GM19328 (cell line): ENCODE measurements at regions not wholly inside any gene's neighbourhood (a gene's known extent, or its start where the extent isn't known, plus 50 kb on each side); places are given as distances from the start of the nearest gene placed in this dataset.

Experiments
- ATAC-seq: cut with Tn5 transposase; IDR thresholded peaks from one replicate; pipeline ENCODE4 v1.9.1; 2021; ENCODE audit warnings: mild to moderate bottlenecking, moderate library complexity; ENCODE audit not compliant: unreplicated experiment

DNA sequence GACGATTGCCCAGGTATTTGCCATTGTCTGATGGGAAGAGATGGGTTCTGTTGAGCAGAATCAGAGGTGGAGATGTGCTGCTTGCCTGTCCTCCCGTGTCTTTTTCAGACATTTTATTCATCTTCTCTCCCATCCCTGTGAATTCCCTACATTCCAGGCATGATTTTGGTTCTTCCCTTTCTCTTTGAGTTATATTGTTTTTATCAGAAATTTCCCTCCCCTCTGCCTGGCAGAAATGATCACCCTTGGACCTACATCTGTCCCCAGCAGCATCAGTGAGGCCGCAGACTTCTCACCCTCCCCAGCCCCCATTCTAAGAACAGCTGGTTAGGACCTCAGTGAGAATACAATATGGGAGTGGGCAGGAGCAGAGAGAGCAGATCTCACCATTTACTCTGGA is 640.2 kb downstream of the CCDC171 start:
- no peak for ATAC-seq

DNA sequence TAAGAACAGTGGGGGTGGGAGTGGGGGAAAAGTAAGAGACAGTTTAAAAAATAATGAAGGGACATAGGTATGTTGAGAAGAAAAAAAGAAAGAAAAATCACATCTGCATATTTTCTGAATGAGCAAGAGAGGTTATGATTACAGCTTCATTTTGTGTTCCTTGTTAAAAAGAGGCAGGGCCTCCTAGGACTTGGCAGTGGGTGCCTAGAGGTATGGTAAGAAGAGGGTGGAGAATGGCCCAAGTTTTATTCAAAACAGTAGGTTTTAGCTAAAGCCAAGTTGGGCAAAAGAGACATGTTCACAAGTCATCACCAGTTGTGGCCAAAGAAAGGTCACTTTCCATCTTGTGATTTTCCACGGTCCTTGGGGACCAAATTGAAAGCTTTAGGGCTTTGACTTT is 643.4 kb downstream of the CCDC171 start:
- ATAC-seq, result no peak

DNA sequence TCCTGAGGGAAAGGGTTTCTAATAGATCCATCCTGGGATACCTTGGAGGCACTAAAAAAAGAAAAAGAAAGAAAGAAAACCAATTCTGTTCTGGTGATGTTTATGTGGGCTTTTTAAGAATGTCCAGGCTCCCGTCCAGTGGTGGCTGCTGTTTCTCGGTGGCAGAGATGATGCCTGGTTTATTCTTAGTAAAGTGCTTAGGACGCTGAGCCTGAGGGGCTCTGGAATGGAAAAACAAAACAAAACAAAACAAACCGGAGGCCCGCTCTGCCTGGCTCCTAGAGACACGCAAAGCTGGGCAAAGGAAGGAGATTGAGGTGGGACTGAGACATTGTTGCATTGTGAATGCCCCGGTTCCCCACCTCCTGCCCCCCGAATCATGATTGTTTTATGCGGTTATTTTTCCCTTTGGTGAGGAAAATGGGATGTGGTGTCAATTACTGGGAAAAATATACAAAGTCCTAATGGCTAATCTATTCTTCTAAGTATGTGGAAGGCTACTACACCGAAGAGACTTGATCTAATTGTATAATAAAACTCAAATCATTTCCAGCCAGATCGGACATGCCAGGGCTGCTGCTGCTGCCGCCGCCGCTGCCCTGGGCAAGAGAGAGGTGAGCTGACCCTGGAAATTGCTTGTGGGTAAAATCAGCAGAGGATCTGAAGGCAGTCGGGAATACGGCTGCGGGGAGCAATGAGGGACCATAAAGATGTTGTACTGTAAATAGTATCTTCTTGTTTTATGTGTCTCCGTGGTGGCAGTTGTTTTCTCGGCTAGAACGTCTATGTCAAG is 644.9 kb downstream of the CCDC171 start:
- ATAC-seq, result no peak

DNA sequence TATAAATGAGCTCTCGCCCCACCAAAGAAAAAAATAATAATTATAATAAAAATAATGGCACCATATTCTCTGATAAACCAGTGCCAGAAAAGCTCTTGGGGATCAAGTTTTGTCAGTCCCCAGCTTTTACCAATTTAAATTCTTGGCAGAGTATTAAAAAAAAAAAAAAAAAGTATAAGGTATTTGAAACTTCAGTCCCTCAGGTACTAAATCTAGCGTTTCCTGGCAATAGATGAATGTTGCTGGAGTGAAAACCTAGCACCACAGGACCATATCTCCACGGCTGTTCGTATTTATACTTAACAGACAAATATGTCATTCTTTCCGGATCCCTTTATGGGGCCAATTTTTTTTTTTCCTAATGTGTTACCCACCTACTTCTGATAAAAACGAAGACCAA is 646.2 kb downstream of the CCDC171 start:
- no peak for ATAC-seq

DNA sequence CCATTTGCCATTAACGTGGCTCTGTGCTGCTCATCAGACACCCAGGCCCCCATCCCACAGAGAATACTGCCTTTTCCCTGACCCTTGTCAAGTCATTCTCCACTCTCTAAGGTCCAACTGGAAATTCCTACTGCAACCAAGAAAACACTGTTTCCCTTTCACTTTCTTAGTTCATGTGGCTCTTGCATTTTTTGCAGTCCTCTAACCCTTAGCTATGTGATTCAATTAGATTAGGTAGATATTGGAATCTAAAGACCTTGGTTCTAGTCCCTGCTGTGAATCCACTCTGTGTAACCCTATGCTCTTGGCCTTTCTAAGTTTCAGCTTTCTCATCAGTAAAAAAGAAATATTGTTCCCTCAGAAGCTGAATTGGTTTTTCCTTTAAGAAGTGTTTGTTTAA is 649.4 kb downstream of the CCDC171 start:
- ATAC-seq, result no peak

DNA sequence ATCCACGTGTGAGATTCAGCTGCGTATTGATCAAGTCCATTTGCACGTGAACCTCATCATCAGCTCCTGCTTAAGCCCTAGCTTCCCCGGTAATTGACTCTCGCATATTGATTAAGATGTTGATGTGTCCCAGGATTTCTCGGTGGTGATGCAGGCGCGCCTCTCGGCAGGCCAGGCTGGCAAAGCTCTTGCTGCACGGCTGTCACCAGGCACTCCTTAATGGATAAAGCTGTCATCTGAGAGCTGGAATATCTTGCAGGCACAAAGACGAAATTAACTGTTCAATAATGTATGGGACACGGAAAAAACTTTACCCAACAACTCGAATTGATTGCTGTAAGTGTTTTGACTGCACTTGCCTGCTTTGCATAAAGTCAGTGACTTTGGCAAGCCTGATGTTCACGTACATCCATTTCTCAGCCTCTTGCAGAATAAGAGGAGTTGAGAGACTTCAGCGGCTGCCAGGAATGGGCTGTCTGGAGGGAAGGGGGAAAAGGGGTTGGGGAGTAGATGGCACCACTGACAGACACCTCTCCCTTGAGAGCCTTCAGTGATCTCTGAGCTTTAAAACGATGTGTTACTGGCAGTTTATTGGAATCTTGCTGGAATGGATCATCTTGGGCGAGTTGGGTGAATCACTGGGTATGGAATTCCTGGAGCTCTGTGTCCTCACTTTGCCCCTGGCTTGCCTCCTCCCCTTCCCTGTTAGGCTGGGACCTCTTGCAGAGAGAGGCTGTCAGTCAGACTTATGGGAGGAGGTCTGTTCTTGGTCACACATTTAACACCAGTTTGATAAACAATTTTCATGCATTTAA is 650.3 kb downstream of the CCDC171 start:
- ATAC-seq, result no peak

DNA sequence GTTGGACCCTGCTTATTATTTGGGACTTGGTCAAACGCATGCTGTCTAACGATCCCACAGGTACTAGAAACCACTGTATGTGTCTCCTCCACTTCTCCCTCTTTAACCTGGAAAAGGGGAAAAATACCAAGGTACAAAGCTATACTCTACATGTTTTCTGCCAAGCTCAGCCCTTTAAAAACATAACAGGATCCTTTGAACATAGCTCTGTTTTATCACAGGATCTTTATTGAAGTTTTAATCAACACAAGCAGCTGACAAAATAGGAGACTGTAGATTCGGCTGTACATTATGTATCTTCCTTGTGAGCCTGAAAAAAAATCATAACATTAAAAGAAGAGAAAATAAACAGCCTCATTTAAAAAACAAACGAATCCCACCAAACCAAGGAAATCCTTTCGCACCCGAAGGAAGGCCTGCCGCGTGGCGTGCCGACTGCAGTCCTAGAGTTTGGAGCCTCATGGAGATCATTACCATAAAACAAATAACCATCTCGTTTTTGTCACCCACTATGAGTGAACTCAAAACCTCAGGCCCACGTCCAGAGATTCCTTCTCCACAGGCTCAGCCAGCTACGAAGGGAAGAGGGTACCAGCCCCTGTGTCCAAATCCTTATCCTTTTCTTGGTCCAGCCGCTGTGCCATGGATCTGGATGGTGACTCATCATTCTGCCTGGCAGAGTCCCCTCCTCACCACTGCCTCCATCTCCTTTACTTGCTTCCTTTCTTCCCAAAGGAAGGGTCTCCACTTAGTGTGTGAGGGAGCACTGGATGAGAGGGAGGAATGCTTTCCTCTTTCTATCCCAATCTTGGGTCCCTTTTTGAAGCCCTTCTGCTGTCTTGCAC is 651.1 kb downstream of the CCDC171 start:
- no peak for ATAC-seq

DNA sequence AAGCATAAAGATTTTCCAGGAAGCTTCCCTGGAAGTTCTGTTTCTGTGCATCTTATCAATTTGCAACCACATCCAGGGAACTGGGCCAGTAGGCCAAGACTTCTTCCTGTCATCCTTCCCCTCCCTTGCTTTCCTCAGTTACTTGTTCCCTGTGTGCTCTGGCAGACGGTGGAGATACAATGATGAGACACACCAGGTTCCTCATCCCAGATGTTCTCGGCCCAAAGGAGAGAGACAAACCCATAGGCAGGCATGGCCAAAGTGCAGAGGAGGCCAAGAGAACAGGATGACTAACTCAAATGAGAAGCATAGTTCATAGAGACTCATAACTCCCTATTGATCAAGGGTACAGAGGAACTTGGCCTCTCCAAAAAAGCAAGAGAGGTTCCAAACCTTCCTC is 652.6 kb downstream of the CCDC171 start:
- no peak for ATAC-seq

DNA sequence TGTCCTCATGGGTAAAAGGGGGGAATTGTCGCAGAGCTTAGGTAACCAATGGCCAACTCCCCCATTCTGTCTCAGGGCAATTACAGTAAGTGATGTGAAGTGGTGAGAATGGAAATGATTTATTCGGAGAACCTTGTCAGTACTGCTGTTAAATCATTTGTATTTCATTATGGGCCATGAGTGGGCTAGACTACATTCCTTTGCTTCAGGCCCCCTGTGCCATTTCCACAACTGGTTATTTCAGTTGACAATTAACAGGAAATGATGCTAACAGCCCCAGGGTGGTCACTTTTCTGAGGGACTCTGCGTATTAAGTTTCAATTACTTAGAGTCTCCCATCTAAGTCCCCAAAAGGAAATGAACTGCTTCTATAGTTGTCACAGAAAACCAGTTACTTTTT is 653.7 kb downstream of the CCDC171 start:
- ATAC-seq, result no peak

DNA sequence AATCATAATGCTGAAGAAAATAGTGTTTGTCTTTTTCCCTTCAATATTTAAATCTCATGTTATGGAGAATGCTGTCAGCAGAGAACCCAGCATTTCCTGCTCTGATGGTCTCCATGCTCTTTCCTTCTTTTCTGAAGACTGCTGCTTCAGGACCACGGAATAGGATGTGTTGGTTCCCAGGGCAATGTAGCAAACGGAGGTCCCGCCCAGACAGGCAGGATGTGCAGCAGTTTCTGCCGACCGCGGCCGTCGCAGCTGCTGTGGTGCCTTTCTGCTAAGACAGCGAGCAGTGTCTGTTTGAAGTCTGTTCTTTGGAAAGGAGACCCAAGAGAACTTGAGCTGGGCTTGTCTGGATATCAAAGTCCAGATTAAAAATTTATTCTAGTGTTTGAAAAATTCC is 654.3 kb downstream of the CCDC171 start:
- no peak for ATAC-seq

DNA sequence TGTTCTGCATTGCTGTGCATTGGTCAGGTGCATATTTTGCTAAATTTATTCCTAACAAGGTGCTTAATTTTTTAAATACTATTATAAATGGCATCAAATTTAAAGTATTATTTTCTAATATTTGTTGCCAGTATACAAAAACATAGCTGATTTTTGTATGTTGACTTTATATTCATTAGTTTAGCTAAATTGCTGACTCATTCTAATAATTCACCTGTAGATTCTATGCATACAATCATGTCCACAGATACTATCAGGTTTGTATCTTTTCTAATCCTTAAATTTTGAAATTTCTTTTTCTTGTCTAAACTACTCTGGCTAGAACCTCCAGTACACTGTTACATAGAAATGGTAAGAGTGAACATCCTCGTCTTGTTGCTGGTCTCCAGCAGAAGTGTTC is 657.6 kb downstream of the CCDC171 start:
- ATAC-seq, result no peak

DNA sequence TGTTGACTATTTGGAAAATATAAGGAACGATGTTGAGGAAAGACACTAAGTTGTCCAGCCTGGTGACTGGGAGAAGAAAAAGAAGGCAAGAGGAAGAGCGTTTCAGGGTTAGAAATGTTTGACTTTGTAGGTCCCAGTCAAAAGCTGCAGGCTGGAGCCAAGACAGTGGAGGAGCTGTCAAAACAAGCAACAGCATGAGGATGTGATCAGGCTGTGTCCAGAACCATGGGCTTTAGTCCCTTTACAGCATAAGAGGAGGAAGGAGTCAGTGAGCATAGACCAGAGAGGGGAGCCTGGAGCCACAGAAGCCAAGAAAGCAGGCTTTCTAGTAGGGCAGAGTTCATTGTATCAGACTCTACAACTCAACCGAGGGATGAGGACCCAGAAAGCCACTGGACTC is 658.5 kb downstream of the BNC2 start:
- no peak for ATAC-seq

DNA sequence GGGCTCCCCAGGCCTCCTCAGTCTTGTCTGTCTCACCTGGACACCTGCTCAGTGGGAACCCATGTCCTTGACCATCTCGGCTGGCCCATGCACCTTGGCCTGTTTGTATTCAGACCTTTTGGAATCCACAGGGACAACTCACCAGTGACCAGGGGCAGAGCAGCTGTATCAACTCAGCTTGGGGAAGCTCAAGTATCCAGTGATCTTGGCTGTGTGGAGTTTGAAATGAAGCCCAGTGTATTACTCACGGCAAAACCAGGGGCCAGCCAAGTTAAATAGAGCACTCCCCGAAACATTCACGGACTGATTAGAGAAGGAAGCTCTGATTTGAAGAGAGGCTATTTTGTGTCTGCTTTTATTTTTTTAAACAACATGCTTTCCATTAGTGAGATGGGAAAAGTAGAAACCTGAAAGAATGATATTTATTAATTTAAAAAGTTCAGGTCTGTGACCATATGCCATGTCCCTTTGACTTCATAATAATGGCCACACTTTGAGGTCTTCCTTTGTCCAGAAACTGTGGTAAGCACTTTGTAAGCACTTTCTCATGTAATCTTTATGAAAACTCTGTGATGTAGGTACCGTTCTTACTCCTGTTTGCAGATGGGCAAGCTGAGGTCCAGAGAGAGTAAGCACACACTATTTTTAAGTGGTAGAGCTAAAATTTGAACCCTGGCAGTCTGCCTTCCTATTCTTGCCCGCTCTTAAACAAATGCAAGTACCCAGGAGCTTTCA is 656.5 kb downstream of the BNC2 start:
- ATAC-seq, result no peak

DNA sequence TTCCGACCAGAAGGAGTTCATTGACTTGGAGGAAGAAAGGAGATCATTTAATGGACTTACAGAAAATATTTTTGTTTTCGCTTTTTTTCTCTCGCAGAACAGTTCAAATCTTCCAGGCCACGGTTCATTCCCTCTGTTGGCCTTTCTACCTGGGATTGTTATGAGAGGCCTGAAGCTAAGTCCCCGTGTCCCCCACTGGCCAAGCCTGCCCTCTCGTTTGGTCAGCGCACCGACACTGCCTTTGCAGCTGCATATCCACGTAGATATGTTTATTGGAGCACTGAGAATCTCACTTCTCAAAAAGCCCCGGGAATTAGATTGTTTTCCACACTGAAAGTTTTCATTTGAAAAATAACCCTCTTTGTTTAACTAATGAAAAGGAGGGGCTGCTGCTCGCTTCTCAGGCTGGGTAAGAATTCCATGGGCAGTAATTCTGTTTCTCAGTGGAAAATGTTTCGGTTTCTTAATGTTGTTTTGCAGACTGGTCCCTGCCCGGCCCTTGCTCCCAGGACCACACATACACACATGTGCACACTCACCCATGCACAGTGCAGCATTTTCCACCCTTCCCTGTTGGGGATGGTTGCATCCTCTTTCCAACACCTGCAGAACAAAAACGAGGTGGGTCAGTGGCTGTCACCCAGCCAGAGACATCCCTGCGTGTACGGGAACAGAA is 655.7 kb downstream of the BNC2 start:
- no peak for ATAC-seq

DNA sequence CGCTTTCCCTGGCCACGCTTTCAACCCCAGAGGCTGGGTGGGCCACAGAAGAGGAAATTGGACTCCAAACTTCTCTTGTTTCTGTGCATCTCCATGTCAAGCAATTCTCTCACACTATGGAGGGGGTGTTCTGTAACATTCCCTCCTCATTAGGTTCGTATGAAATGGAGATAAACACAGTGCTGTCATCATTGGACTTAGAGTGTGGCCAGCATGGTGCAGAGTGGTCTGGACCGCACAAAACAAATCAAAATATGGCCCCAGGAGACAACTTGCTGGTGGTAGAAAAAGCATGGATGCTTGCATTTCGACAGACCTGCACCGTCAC is 655.2 kb downstream of the BNC2 start:
- ATAC-seq, result no peak

DNA sequence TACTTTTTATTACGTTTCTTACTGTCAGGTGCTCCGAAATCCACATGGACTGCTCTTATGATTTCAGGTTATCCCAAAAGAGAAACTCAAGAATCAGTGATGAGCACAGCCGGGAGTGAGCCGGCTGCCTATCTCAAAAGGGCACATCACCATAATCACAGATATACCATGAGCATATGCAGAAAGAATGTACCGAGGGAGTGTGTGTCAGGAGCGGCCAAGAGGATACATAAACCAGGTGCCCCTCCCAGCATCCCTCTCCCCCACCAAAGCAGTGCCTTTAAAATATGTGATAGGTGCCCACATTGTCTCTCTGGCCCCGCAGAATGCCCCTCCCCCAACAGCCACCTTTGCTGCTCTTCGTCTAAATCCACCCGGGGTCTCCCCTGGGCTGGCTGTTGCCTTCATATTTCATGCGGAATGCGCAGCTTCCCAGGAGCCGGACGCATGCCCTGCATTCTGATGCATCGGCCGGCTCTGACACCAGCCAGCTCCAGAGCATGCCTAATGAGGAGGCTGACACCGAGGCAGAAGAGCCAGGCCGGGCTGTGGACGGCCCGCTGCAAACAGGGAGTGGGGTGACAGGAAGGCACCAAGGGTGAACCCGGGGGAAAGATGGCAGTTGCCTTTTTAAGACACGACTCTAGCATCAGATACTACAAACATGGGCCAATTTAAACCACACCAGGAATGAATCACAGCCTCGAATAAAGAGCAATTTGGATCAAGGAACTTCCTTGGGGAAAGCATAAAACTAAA is 652.3 kb downstream of the BNC2 start:
- no peak for ATAC-seq

DNA sequence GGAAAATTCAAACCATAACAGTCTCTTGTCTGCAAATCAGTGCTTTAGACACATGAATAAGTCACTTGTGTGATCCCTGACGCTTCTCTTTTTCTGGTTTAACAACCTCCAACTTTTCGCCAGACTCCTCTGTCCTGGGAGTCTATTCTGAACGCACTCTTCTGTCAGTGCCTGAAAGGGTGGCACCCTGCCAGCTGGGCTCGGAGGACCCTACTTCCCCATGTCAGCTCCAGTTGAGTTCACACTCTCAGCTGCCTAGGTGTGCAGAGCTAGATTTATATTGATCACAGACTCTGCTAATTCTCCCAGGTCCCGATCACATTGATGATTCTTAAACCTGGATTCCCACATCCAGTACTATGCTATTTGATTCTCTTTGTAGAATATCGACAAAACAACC is 649.1 kb downstream of the BNC2 start:
- no peak for ATAC-seq

DNA sequence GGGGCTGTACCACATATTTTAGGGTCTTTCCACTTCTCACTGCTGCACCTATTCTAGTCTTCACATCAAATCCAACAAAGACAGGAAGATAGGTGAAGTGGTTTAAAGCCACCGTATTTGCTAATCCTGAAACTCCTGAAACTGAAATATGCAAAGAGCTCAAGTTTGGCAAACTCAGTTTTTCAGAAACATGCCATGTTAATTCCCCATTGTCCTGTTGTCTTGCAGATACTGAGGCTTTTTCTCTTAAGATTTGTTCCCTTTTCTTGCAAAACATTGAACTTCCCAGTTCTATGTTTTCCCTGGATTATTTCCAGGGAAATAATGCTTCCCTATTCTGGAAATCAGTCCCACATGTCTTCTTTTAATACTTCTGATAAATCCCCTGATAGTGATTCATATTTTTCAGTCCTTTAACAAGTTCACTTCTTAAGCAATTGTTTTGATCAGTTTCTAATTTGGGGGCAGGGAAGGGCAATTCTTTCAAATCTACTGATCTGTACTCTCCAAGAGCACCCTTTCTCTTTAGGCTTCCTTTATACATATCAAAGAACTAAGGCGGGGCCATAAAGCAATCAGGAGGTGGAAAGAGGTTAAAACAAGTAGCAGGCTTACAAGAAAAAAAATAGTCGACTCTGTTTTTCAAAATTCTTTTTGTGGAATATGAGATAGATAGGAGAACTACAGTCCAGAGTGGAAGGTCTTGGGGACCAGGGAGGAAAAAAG is 648.5 kb downstream of the BNC2 start:
- ATAC-seq, result no peak
